ENCODE measurements at regions not wholly inside any gene's neighbourhood (a gene's known extent, or its start where the extent isn't known, plus 50 kb on each side); places are given as distances from the start of the nearest gene placed in this dataset.
"Not testable (repeated sequence)": the region's sequence is repeated elsewhere in the genome, so short reads cannot be mapped to it uniquely, and the experiment has no call there.

GRCh38 chr4:86482306-86483172 is 111.6 kb upstream of the PTPN13 start:
- DNase-seq = no peak

- no peak for DNase-seq
These were observed 111.0 kb upstream of the PTPN13 start for GRCh38 chr4:86483173-86483490.

GRCh38 chr4:86483773-86484172 is 110.3 kb upstream of the PTPN13 start:
- DNase-seq = no peak

- no peak for DNase-seq
These were observed 109.9 kb upstream of the PTPN13 start for GRCh38 chr4:86484241-86484640.

- no peak for DNase-seq
These were observed 106.3 kb upstream of the PTPN13 start for GRCh38 chr4:86487738-86488348.

- DNase-seq = no peak
These were observed 100.7 kb upstream of the PTPN13 start for GRCh38 chr4:86493460-86493859.

GRCh38 chr4:86496094-86497080 is 97.7 kb upstream of the PTPN13 start:
- DNase-seq = peak; percentile 31

GRCh38 chr4:86497131-86497530 is 97.0 kb upstream of the PTPN13 start:
- no peak for DNase-seq

GRCh38 chr4:86497980-86498862 is 95.9 kb upstream of the PTPN13 start:
- no peak for DNase-seq

- no peak for DNase-seq
These were observed 95.3 kb upstream of the PTPN13 start for GRCh38 chr4:86498863-86499166.

GRCh38 chr4:86500527-86500926 is 93.6 kb upstream of the PTPN13 start:
- DNase-seq = no peak

- no peak for DNase-seq
These were observed 92.0 kb upstream of the PTPN13 start for GRCh38 chr4:86502081-86502480.

- DNase-seq = no peak
These were observed 87.5 kb upstream of the PTPN13 start for GRCh38 chr4:86506591-86506990.

- no peak for DNase-seq
These were observed 85.7 kb upstream of the PTPN13 start for GRCh38 chr4:86508436-86508835.

- DNase-seq = no peak
These were observed 82.5 kb upstream of the PTPN13 start for GRCh38 chr4:86511590-86511989.

GRCh38 chr4:86512631-86513030 is 81.5 kb upstream of the PTPN13 start:
- DNase-seq = no peak

GRCh38 chr4:86515963-86516362 is 78.2 kb upstream of the PTPN13 start:
- not testable (repeated sequence) for DNase-seq

- DNase-seq = no peak
These were observed 72.6 kb upstream of the PTPN13 start for GRCh38 chr4:86521373-86521969.

- no peak for DNase-seq
These were observed 71.8 kb upstream of the PTPN13 start for GRCh38 chr4:86522349-86522748.

- no peak for DNase-seq
These were observed 70.8 kb upstream of the PTPN13 start for GRCh38 chr4:86523333-86523732.

GRCh38 chr4:86527713-86528112 is 66.4 kb upstream of the PTPN13 start:
- not testable (repeated sequence) for DNase-seq

GRCh38 chr4:86529436-86529835 is 64.7 kb upstream of the PTPN13 start:
- DNase-seq = no peak

All from activated CD4-positive, alpha-beta T cell treated with anti-CD3 and anti-CD28 coated beads for 48 hours (primary cell).